Ovary (tissue), 7 donors: ENCODE measurements at regions not wholly inside any gene's neighbourhood (a gene's known extent, or its start where the extent isn't known, plus 50 kb on each side); places are given as distances from the start of the nearest gene placed in this dataset.

ENCODE experiments used
- DNase-seq, 5 donors: peaks; one replicate each; pipeline ENCODE4 v3.0.0-alpha.2; 2019 to 2020
- H3K27ac ChIP-seq, 2 donors: fragments of 200-600 bp; one replicate each; pipeline versions ENCODE4 v1.5.1 to v1.8.0; 2019 to 2022
- H3K27me3 ChIP-seq: fragments of 200-600 bp; one replicate; pipeline ENCODE4 v1.8.0; 2022
- H3K36me3 ChIP-seq: fragments of 200-600 bp; sonication (generic); one replicate; pipeline ENCODE4 v1.5.1; 2019
- H3K4me1 ChIP-seq: one replicate; pipeline ENCODE4 v1.8.1; 2013; ENCODE audit warnings: mild to moderate bottlenecking, moderate library complexity; ENCODE audit not compliant: insufficient read depth
- H3K4me3 ChIP-seq: fragments of 200-600 bp; sonication (generic); one replicate; pipeline ENCODE4 v1.5.1; 2017
- H3K9me3 ChIP-seq, 2 donors: fragments of 200-600 bp in 1 of 2; sonication (generic) in 1 of 2; one replicate each; pipeline versions ENCODE4 v1.5.1 to v1.8.1; 2013 to 2019; ENCODE audit warnings: mild to moderate bottlenecking in 1 of 2, moderate library complexity in 1 of 2
- EP300 ChIP-seq: sonication (generic); formaldehyde crosslinking; IDR thresholded peaks from one replicate; pipeline ENCODE4 v1.6.1; 2017; ENCODE audit warnings: antibody characterized with exemption
- POLR2A ChIP-seq: fragments of 450-650 bp; IDR thresholded peaks from one replicate; pipeline ENCODE4 v1.6.1; 2017; ENCODE audit warnings: antibody characterized with exemption, mild to moderate bottlenecking, moderate library complexity
- WGBS, 3 donors: extraction: QIAGEN DNeasy Blood & Tissue Kit in 1 of 3; methylation state at CpG; one replicate each; pipeline versions ENCODE4 v1.1.5 to v1.1.7; 2013 to 2017; 5-methylcytosine and 5-hydroxymethylcytosine counted together
- intact Hi-C, 4 donors: fragments of 100-400 bp; cut with DNase I; formaldehyde crosslinking; loops; one replicate each; pipeline versions ENCODE4 v1.11.0 to v1.15.1; 2022 to 2023
- TF ChIP-seq, protein P1 (sequence below), 3 donors: fragments of 450-650 bp in 2 of 3; fragments of 200-600 bp in 1 of 3; IDR thresholded peaks; one replicate each; pipeline versions ENCODE4 v1.5.1 to v1.8.0; 2016 to 2022; ENCODE audit warnings: antibody characterized with exemption in 3 of 3, mild to moderate bottlenecking in 1 of 3
- donor health status: DM: no; HTN: no; CAD: no; lungs with moderate emphysema.
- donor health status: DM: no; HTN: no; CAD: no.
- donor health status: Bipolar disorder and iron deficiency.
- donor health status: DM: no; HTN: no; CAD: no.
- donor health status: DM: yes; HTN: yes; CAD: no.

DNA sequence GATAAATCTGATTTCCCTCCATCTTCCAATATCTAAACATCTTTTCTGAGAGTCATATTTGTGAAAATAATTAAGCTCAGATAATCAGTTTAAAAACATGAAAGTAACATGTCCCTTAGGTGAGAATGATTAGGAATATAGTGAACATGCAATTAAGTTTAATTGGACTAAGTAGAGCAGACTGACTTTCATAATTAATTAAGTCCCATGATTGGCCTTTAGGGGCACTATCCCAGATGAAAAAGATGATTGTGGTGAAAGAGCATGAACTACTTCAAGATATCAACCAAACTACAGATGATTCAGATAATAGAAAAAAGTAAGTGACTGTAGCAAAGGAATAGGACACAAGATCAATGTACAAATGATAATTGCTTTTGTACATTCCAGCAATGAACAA, 758.8 kb downstream of the STIM2 start:
- H3K4me3 ChIP-seq, result no peak overlapping the region
- H3K27ac ChIP-seq, result no peak overlapping the region
- intact Hi-C loops, result no loop called here
- H3K9me3 ChIP-seq, result no peaks in the 10 kb centered on the region
- no peaks in the 10 kb centered on the region for H3K4me1 ChIP-seq
- TF ChIP-seq POLR2A (no peak), EP300 (no peak)
- TF ChIP-seq, protein P1, sequence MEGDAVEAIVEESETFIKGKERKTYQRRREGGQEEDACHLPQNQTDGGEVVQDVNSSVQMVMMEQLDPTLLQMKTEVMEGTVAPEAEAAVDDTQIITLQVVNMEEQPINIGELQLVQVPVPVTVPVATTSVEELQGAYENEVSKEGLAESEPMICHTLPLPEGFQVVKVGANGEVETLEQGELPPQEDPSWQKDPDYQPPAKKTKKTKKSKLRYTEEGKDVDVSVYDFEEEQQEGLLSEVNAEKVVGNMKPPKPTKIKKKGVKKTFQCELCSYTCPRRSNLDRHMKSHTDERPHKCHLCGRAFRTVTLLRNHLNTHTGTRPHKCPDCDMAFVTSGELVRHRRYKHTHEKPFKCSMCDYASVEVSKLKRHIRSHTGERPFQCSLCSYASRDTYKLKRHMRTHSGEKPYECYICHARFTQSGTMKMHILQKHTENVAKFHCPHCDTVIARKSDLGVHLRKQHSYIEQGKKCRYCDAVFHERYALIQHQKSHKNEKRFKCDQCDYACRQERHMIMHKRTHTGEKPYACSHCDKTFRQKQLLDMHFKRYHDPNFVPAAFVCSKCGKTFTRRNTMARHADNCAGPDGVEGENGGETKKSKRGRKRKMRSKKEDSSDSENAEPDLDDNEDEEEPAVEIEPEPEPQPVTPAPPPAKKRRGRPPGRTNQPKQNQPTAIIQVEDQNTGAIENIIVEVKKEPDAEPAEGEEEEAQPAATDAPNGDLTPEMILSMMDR (IDR thresholded peaks at IDR 0.05), result no peak
- H3K36me3 ChIP-seq, result no peaks in the 10 kb centered on the region
- DNase-seq, result no peak
- H3K27me3 ChIP-seq, result no peaks in the 10 kb centered on the region

DNA sequence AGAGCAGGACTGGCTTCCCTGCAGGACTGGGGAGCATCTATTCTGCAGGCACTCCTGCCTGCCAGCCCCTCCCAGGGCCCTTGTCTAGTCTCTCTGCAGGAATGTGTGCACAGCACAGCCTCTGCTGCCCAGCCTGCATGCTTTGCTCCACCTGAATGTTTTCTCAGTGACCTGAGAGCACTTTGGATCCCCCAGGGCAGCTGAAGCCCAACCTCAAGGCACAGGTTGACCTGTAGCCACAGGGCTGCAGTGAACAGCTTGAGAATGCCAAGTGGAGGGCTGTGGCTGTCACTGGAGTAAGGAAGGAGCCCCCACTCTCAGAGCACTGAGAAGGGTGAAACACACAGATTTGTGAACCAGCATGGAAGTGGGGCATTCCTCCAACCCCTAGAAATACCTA, 760.2 kb downstream of the STIM2 start:
- TF ChIP-seq, protein P1 (IDR thresholded peaks at IDR 0.05), result no peak
- TF ChIP-seq EP300, result no peak
- TF ChIP-seq POLR2A, result no peak
- DNase-seq, result no peak
- Histone ChIP-seq H3K9me3 (no peaks in the 10 kb centered on the region), H3K4me1 (no peaks in the 10 kb centered on the region), H3K27ac (no peak overlapping the region), H3K27me3 (no peaks in the 10 kb centered on the region), H3K4me3 (no peak overlapping the region), H3K36me3 (no peaks in the 10 kb centered on the region)
- intact Hi-C loops, result no loop called here

DNA sequence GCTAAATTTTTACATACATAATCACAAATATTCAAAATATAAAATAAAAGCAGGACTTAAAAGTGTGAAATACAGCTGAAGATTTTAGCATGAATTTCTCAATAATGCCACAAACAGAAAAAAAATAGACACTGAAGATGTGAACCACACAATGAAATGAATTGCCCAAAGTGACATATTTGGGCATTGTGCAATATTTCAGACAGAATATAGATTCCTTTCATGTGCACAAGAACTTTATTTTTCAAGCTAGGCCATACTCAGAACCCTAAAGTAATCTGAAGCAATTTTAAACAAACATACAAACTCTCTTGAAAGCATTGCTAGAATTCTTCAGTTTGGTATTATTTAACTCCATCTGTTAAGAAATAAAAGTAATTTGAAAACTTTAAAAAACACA, 764.1 kb downstream of the STIM2 start:
- Histone ChIP-seq H3K9me3 (no peaks in the 10 kb centered on the region), H3K4me3 (no peak overlapping the region), H3K27ac (no peak overlapping the region), H3K4me1 (no peaks in the 10 kb centered on the region), H3K36me3 (no peaks in the 10 kb centered on the region), H3K27me3 (no peaks in the 10 kb centered on the region)
- TF ChIP-seq, protein P1 (IDR thresholded peaks at IDR 0.05), result no peak
- TF ChIP-seq EP300, result no peak
- no peak for TF ChIP-seq POLR2A
- intact Hi-C loops, result no loop called here
- no peak for DNase-seq

DNA sequence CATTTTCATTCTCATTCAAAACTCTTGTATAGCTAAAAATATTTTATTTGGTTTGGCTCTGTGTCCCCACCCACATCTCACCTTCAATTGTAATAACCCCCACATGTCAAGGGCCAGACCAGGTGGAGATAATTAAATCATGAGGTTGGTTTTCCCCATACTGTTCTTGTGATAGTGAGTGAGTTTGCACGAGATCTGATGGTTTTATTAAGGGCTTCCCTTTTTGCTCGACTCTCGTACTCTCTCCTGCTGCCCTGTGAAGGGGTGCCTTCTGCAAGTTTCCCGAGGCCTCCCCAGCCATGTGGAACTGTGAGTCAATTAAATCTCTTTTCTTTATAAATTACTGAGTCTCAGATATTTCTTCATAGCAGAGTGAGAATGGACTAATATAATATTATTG, 768.0 kb downstream of the STIM2 start:
- H3K27me3 ChIP-seq, result no peaks in the 10 kb centered on the region
- no peak overlapping the region for H3K27ac ChIP-seq
- H3K4me3 ChIP-seq, result no peak overlapping the region
- intact Hi-C loops, result no loop called here
- no peak for DNase-seq
- no peaks in the 10 kb centered on the region for H3K9me3 ChIP-seq
- TF ChIP-seq POLR2A, result no peak
- TF ChIP-seq EP300, result no peak
- TF ChIP-seq, protein P1 (IDR thresholded peaks at IDR 0.05), result no peak
- no peaks in the 10 kb centered on the region for H3K36me3 ChIP-seq
- H3K4me1 ChIP-seq, result no peaks in the 10 kb centered on the region
- WGBS, 3 donors, result 89 to 93% (median 92%) methylated on average over 4 of the region's 4 CpGs
